Keratinocyte (primary cell): ENCODE measurements at regions not wholly inside any gene's neighbourhood (a gene's known extent, or its start where the extent isn't known, plus 50 kb on each side); places are given as distances from the start of the nearest gene placed in this dataset.

ENCODE experiments used
- DNase-seq: peaks from one replicate; pipeline ENCODE4 v3.0.0-alpha.2; 2011; ENCODE audit warnings: low read depth, missing footprints, low spot score
- FAIRE-seq: peaks from 2 replicates; lab custom pipeline; 2011; peaks lifted over from hg19 to GRCh38; lab: Jason Lieb, UNC
- H2AFZ ChIP-seq: 2 replicates; pipeline ENCODE4 v1.6.0; 2012; ENCODE audit warnings: low read length, control low read depth, inconsistent platforms; ENCODE audit not compliant: control insufficient read depth
- H3K27ac ChIP-seq: 2 replicates; pipeline ENCODE4 v1.5.1; 2011; ENCODE audit warnings: low read length; ENCODE audit not compliant: control insufficient read depth, insufficient read depth
- H3K27me3 ChIP-seq: 3 replicates; pipeline ENCODE4 v1.6.0; 2011; ENCODE audit warnings: low read length; ENCODE audit not compliant: control insufficient read depth, insufficient read depth; ENCODE audit errors: extremely low read depth
- H3K36me3 ChIP-seq, 2 experiments: 2 replicates in 1 of 2; 3 replicates in 1 of 2; pipeline ENCODE4 v1.5.1; 2011; ENCODE audit warnings: low read length in 2 of 2, mild to moderate bottlenecking in 1 of 2; ENCODE audit not compliant: control insufficient read depth in 2 of 2, insufficient read depth in 2 of 2; ENCODE audit errors: extremely low read depth in 1 of 2
- H3K4me1 ChIP-seq: 3 replicates; pipeline ENCODE4 v1.5.1; 2011; ENCODE audit warnings: low read length; ENCODE audit not compliant: control insufficient read depth, insufficient read depth; ENCODE audit errors: extremely low read depth
- H3K4me2 ChIP-seq: 3 replicates; pipeline ENCODE4 v1.6.0; 2011; ENCODE audit warnings: low read depth, low read length; ENCODE audit not compliant: control insufficient read depth, insufficient read depth; ENCODE audit errors: extremely low read depth
- H3K4me3 ChIP-seq, 3 experiments: fragments of 200-600 bp in 1 of 3; sonication (generic) in 1 of 3; 2 replicates in 2 of 3; 3 replicates in 1 of 3; pipeline ENCODE4 v1.5.1; 2011 to 2016; ENCODE audit warnings: low read length in 3 of 3, mild to moderate bottlenecking in 3 of 3, control low read depth in 2 of 3, inconsistent platforms in 1 of 3, low read depth in 1 of 3, mixed read lengths in 1 of 3, mixed run types in 1 of 3, moderate library complexity in 1 of 3; ENCODE audit not compliant: control insufficient read depth in 2 of 3, insufficient read depth in 2 of 3; ENCODE audit errors: extremely low read depth in 1 of 3
- H3K79me2 ChIP-seq: 2 replicates; pipeline ENCODE4 v1.6.0; 2012; ENCODE audit warnings: low read length; ENCODE audit not compliant: control insufficient read depth, insufficient read depth
- H3K9ac ChIP-seq: 3 replicates; pipeline ENCODE4 v1.6.0; 2011; ENCODE audit warnings: low read length; ENCODE audit not compliant: control insufficient read depth, insufficient read depth; ENCODE audit errors: extremely low read depth
- H3K9me1 ChIP-seq: 3 replicates; pipeline ENCODE4 v1.6.0; 2011; ENCODE audit warnings: low read length; ENCODE audit not compliant: control insufficient read depth, insufficient read depth; ENCODE audit errors: extremely low read depth
- H3K9me3 ChIP-seq: 2 replicates; pipeline ENCODE4 v1.5.1; 2012; ENCODE audit warnings: low read depth, low read length; ENCODE audit not compliant: control insufficient read depth
- H4K20me1 ChIP-seq: 3 replicates; pipeline ENCODE4 v1.6.0; 2011; ENCODE audit warnings: low read length; ENCODE audit not compliant: control insufficient read depth, insufficient read depth; ENCODE audit errors: extremely low read depth
- CTCF ChIP-seq, 3 experiments: IDR thresholded peaks in 1 of 3; conservative IDR thresholded peaks in 1 of 3; optimal IDR thresholded peaks in 1 of 3; 2 replicates in 2 of 3; 3 replicates in 1 of 3; pipeline versions ENCODE3 to v1.5.1; 2011; ENCODE audit warnings: low read length in 3 of 3, mild to moderate bottlenecking in 3 of 3, moderate library complexity in 2 of 3, control low read depth in 1 of 3, inconsistent platforms in 1 of 3; ENCODE audit not compliant: insufficient read depth in 2 of 3; ENCODE audit errors: extremely low read depth in 1 of 3
- EZH2 ChIP-seq: IDR thresholded peaks from one replicate; pipeline ENCODE4 v1.6.1; 2012; ENCODE audit warnings: inconsistent platforms, mild to moderate bottlenecking, low read length, moderate library complexity
- dilution Hi-C: fragments of 300-500 bp; cut with MboI; formaldehyde crosslinking; loops from one replicate; pipeline ENCODE4 v1.7.0; 2020; ENCODE audit warnings: low sequenced_read_pairs; ENCODE audit not compliant: extremely low pct_ligation_motif_present

DNA sequence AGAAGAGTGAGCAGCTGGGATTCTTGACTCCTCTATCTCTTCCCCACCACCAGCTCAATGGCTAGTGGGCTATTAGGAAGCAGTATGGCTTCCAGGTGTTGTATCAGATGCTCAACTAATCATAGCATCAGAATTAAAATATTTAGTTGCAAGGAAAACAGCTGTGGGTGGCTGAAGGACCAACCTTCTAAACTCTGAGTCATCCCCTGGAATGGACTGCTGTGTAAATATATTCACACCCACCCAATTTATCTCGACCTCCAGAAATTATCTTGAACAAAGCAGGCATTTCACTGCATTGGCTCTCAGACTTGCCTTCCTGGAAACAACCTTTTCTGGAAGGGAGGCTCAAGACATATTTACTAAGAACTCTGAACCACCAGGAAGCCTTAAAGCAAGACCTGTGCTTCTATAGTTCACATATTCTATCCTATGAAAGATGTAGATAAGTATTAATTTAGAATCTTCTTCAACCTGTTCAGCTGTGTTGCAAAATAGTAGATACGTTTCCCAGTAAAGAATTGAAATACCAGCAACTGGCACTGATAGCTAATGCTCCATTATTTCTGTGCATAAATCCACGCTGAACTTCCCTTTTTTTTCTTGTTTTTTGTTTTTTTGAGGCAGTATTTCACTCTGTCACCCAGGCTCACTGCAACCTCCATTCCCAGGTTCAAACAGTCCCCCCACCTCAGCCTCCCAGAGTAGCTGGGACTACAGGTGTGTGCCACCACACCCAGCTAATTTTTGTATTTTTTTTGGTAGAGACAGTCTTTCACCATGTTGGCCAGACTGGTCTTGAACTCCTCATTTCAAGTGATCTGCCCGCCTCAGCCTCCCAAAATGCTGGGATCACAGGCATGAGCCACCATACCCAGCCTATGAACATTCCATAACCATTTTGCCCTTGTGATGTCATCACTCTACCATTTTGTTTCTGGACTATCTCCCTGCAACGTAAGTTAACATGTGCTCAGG is 56.9 kb upstream of the CD2AP start:
- Histone ChIP-seq H3K4me3 (no peak overlapping the region), H3K27ac (no peak overlapping the region), H3K9ac (no peak overlapping the region), H4K20me1 (no peaks in the 10 kb centered on the region), H3K27me3 (no peaks in the 10 kb centered on the region), H3K4me2 (no peak overlapping the region), H3K36me3 (no peaks in the 10 kb centered on the region), H3K9me3 (no peaks in the 10 kb centered on the region), H2AFZ (no peak overlapping the region), H3K4me1 (no peaks in the 10 kb centered on the region), H3K9me1 (no peaks in the 10 kb centered on the region), H3K79me2 (no peaks in the 10 kb centered on the region)
- FAIRE-seq (no peak), DNase-seq (no peak)
- dilution Hi-C loops: no loop called here
- TF ChIP-seq CTCF (optimal IDR thresholded peaks at IDR 0.05 in 1 of 3, IDR thresholded peaks at IDR 0.05 in 1 of 3, conservative IDR thresholded peaks at IDR 0.05 in 1 of 3; ENCODE audit: extremely low read depth in 1 of 3, insufficient read depth in 2 of 3, low read length in 3 of 3): no peak
- TF ChIP-seq EZH2: no peak

DNA sequence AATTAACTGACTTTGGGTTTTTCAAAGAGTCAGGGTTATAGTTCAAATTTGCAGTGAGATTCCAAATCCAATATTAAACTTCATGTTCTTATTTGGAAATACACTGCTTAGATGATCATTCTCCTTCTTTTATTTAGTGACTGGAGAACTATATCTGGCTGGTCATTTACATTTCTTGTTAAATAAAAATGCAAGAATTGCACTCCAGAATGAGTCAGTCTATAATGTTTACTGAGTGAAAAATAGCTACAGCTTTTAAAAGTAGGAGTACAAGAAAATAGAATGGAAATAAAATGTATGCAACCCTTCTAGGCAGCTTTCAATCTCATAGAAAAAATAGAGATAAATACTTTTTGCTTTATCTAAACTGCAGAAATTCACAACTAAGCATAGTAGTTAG is 54.5 kb upstream of the CD2AP start:
- TF ChIP-seq EZH2 (no peak), CTCF (optimal IDR thresholded peaks at IDR 0.05 in 1 of 3, IDR thresholded peaks at IDR 0.05 in 1 of 3, conservative IDR thresholded peaks at IDR 0.05 in 1 of 3; ENCODE audit: extremely low read depth in 1 of 3, insufficient read depth in 2 of 3, low read length in 3 of 3) (no peak)
- no peak overlapping the region for H3K27ac ChIP-seq
- no peaks in the 10 kb centered on the region for H4K20me1 ChIP-seq
- no peak overlapping the region for H3K4me3 ChIP-seq
- no peaks in the 10 kb centered on the region for H3K27me3 ChIP-seq
- H3K9ac ChIP-seq: no peak overlapping the region
- H3K79me2 ChIP-seq: no peaks in the 10 kb centered on the region
- dilution Hi-C loops: no loop called here
- FAIRE-seq (no peak), DNase-seq (no peak)
- H2AFZ ChIP-seq: no peak overlapping the region
- H3K9me3 ChIP-seq: no peaks in the 10 kb centered on the region
- no peaks in the 10 kb centered on the region for H3K9me1 ChIP-seq
- no peaks in the 10 kb centered on the region for H3K36me3 ChIP-seq
- H3K4me1 ChIP-seq: no peaks in the 10 kb centered on the region
- H3K4me2 ChIP-seq: no peak overlapping the region
